Thyroid gland (tissue), 4 donors: ENCODE measurements at regions not wholly inside any gene's neighbourhood (a gene's known extent, or its start where the extent isn't known, plus 50 kb on each side); places are given as distances from the start of the nearest gene placed in this dataset.

Experiments used
- CTCF ChIP-seq, 6 experiments: fragments of 200-600 bp in 3 of 6; fragments of 450-650 bp in 3 of 6; sonication (generic) in 3 of 6; IDR thresholded peaks; one replicate each; pipeline ENCODE4 v1.5.1; 2016 to 2019; ENCODE audit warnings: antibody characterized with exemption in 6 of 6, mild to moderate bottlenecking in 2 of 6, inconsistent platforms in 1 of 6, moderate library complexity in 1 of 6
- POLR2A ChIP-seq, 2 donors: fragments of 450-650 bp; IDR thresholded peaks; one replicate each; pipeline ENCODE4 v1.6.1; 2017; ENCODE audit warnings: antibody characterized with exemption in 2 of 2, mild to moderate bottlenecking in 2 of 2, moderate library complexity in 1 of 2

- TF ChIP-seq CTCF (IDR thresholded peaks at IDR 0.05) (no peak), POLR2A (IDR thresholded peaks at IDR 0.05) (no peak)
Observed at GRCh38 chr11:122308226-122308625, 192.2 kb upstream of the BLID start.
